ENCODE measurements at regions not wholly inside any gene's neighbourhood (a gene's known extent, or its start where the extent isn't known, plus 50 kb on each side); places are given as distances from the start of the nearest gene placed in this dataset.
A peak's percentile ranks its signal among the peaks of the same experiment; 100 is the strongest.

DNA sequence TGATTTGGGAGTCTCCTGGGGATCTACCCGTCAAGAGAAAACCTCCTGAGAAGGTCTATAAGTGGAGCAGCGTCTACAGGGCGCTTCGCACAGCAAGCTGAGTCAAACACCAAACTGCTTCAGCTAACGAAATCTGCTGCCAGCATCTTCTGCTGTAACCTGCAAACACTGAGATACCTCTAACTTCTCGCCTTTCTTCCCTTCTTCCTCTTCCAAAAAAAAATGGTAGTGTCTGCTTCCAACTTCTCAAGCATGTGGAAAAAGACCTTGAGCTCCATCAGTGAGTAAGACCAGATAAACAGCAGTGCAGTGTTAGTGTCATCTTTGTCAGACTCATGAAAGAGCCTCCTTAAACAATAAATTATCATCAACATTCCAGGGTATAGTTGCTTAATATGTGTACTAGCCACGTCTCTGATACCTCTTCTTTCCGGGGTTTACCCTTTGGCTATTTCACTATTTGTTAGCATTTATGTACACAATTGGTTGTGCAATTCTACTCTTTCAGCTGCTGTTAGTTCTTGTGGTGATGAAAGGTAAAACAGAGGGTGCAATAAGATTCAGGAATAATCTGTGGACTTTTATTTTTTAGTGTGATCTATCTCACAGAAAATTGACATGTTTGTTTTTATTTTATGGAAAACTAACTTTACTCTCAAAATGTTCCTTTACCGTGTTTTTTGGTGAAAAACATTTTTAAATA is 81.6 kb downstream of the LLPH start (continued):
- TF ChIP-seq, protein P1, sequence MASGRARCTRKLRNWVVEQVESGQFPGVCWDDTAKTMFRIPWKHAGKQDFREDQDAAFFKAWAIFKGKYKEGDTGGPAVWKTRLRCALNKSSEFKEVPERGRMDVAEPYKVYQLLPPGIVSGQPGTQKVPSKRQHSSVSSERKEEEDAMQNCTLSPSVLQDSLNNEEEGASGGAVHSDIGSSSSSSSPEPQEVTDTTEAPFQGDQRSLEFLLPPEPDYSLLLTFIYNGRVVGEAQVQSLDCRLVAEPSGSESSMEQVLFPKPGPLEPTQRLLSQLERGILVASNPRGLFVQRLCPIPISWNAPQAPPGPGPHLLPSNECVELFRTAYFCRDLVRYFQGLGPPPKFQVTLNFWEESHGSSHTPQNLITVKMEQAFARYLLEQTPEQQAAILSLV (CRISPR knock-in tag; IDR thresholded peaks at IDR 0.05; ENCODE audit: borderline replicate concordance), result no peak
- TF ChIP-seq ZBTB21 (CRISPR knock-in tag; IDR thresholded peaks at IDR 0.05), result peak; percentile 32; the same call in 1 of the 2 replicates
- peak; percentile 67; the same call in 1 of the 2 replicates for TF ChIP-seq ZNF557 (CRISPR knock-in tag; IDR thresholded peaks at IDR 0.05)
- TF ChIP-seq, protein P2, sequence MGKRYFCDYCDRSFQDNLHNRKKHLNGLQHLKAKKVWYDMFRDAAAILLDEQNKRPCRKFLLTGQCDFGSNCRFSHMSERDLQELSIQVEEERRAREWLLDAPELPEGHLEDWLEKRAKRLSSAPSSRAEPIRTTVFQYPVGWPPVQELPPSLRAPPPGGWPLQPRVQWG (CRISPR knock-in tag; IDR thresholded peaks at IDR 0.05; ENCODE audit: borderline replicate concordance, low read depth), result no peak
- TF ChIP-seq, protein P3, sequence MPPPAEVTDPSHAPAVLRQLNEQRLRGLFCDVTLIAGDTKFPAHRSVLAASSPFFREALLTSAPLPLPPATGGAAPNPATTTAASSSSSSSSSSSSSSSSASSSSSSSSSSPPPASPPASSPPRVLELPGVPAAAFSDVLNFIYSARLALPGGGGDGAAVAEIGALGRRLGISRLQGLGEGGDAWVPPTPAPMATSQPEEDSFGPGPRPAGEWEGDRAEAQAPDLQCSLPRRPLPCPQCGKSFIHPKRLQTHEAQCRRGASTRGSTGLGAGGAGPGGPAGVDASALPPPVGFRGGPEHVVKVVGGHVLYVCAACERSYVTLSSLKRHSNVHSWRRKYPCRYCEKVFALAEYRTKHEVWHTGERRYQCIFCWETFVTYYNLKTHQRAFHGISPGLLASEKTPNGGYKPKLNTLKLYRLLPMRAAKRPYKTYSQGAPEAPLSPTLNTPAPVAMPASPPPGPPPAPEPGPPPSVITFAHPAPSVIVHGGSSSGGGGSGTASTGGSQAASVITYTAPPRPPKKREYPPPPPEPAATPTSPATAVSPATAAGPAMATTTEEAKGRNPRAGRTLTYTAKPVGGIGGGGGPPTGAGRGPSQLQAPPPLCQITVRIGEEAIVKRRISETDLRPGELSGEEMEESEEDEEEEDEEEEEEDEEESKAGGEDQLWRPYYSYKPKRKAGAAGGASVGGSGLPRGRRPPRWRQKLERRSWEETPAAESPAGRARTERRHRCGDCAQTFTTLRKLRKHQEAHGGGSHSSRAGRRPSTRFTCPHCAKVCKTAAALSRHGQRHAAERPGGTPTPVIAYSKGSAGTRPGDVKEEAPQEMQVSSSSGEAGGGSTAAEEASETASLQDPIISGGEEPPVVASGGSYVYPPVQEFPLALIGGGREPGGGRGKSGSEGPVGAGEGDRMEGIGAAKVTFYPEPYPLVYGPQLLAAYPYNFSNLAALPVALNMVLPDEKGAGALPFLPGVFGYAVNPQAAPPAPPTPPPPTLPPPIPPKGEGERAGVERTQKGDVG (CRISPR knock-in tag; IDR thresholded peaks at IDR 0.05; ENCODE audit: borderline replicate concordance), result peak; percentile 81; the same call in 1 of the 2 replicates
- TF ChIP-seq DMAP1 (CRISPR knock-in tag; IDR thresholded peaks at IDR 0.05), result peak; percentile 65
- TF ChIP-seq RAD21 (CRISPR knock-in tag; IDR thresholded peaks at IDR 0.05), result no peak
- TF ChIP-seq ZNF614 (CRISPR knock-in tag; IDR thresholded peaks at IDR 0.05; ENCODE audit: borderline replicate concordance), result peak; percentile 82; the same call in 1 of the 2 replicates
- TF ChIP-seq HNRNPL (IDR thresholded peaks at IDR 0.05; ENCODE audit: low read depth, low read length), result no peak
- peak; percentile 50; the same call in 1 of the 2 replicates for TF ChIP-seq HOXA3 (CRISPR knock-in tag; IDR thresholded peaks at IDR 0.05)
- TF ChIP-seq, protein P4, sequence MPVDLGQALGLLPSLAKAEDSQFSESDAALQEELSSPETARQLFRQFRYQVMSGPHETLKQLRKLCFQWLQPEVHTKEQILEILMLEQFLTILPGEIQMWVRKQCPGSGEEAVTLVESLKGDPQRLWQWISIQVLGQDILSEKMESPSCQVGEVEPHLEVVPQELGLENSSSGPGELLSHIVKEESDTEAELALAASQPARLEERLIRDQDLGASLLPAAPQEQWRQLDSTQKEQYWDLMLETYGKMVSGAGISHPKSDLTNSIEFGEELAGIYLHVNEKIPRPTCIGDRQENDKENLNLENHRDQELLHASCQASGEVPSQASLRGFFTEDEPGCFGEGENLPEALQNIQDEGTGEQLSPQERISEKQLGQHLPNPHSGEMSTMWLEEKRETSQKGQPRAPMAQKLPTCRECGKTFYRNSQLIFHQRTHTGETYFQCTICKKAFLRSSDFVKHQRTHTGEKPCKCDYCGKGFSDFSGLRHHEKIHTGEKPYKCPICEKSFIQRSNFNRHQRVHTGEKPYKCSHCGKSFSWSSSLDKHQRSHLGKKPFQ (CRISPR knock-in tag; IDR thresholded peaks at IDR 0.05; ENCODE audit: insufficient replicate concordance), result no peak
- TF ChIP-seq SCMH1 (CRISPR knock-in tag; IDR thresholded peaks at IDR 0.05; ENCODE audit: borderline replicate concordance), result no peak
- TF ChIP-seq HMG20A (CRISPR knock-in tag; IDR thresholded peaks at IDR 0.05; ENCODE audit: borderline replicate concordance), result peak; percentile 98
- no peak for TF ChIP-seq ZNF839 (CRISPR knock-in tag; IDR thresholded peaks at IDR 0.05; ENCODE audit: borderline replicate concordance)
- TF ChIP-seq TARDBP (CRISPR knock-in tag; IDR thresholded peaks at IDR 0.05), result peak; percentile 56; the same call in 1 of the 2 replicates
- no peak for TF ChIP-seq YY1 (IDR thresholded peaks at IDR 0.05; ENCODE audit: insufficient read depth, insufficient replicate concordance, low read depth, low read length)
- no peak for TF ChIP-seq RBAK (CRISPR knock-in tag; IDR thresholded peaks at IDR 0.05)
- TF ChIP-seq NR2F2 (IDR thresholded peaks at IDR 0.05; ENCODE audit: borderline replicate concordance, low read depth), result peak; percentile 84
- TF ChIP-seq HDAC6 (IDR thresholded peaks at IDR 0.05; ENCODE audit: low read depth, low read length), result no peak
- TF ChIP-seq ATF7-NPFF (CRISPR knock-in tag; IDR thresholded peaks at IDR 0.05; ENCODE audit: low read depth), result no peak
- TF ChIP-seq, protein P5, sequence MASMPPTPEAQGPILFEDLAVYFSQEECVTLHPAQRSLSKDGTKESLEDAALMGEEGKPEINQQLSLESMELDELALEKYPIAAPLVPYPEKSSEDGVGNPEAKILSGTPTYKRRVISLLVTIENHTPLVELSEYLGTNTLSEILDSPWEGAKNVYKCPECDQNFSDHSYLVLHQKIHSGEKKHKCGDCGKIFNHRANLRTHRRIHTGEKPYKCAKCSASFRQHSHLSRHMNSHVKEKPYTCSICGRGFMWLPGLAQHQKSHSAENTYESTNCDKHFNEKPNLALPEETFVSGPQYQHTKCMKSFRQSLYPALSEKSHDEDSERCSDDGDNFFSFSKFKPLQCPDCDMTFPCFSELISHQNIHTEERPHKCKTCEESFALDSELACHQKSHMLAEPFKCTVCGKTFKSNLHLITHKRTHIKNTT (CRISPR knock-in tag; IDR thresholded peaks at IDR 0.05), result no peak
- TF ChIP-seq BRD4 (CRISPR knock-in tag; IDR thresholded peaks at IDR 0.05), result 0 out of 2 replicates have a peak, but pooled peaks have one; percentile 28
- peak; percentile 95 for TF ChIP-seq ZKSCAN8 (CRISPR knock-in tag; IDR thresholded peaks at IDR 0.05; ENCODE audit: borderline replicate concordance)

Data from HepG2 (cell line).